Parathyroid adenoma (tissue), 2 donors: ENCODE measurements at regions not wholly inside any gene's neighbourhood (a gene's known extent, or its start where the extent isn't known, plus 50 kb on each side); places are given as distances from the start of the nearest gene placed in this dataset.
"Not testable (repeated sequence)": the region's sequence is repeated elsewhere in the genome, so short reads cannot be mapped to it uniquely, and the experiment has no call there.

Experiments
- H2AFZ ChIP-seq: fragments of 300-600 bp; sonication (generic); one replicate; pipeline ENCODE4 v1.7.0; 2017; ENCODE audit warnings: antibody characterized with exemption, mild to moderate bottlenecking
- H3K27ac ChIP-seq: fragments of 300-600 bp; sonication (generic); one replicate; pipeline ENCODE4 v1.7.0; 2017
- H3K27me3 ChIP-seq: fragments of 300-600 bp; sonication (generic); one replicate; pipeline ENCODE4 v1.7.0; 2017; ENCODE audit warnings: low read length; ENCODE audit not compliant: control insufficient read depth, insufficient read depth
- H3K36me3 ChIP-seq: fragments of 300-600 bp; sonication (generic); one replicate; pipeline ENCODE4 v1.7.0; 2017; ENCODE audit warnings: low read length; ENCODE audit not compliant: control insufficient read depth, insufficient read depth
- H3K4me1 ChIP-seq: fragments of 300-600 bp; sonication (generic); one replicate; pipeline ENCODE4 v1.7.0; 2017; ENCODE audit warnings: control low read depth
- H3K4me2 ChIP-seq: fragments of 300-600 bp; sonication (generic); one replicate; pipeline ENCODE4 v1.7.0; 2017; ENCODE audit warnings: low read length
- H3K4me3 ChIP-seq: fragments of 300-600 bp; sonication (generic); one replicate; pipeline ENCODE4 v1.7.0; 2017; ENCODE audit warnings: low read depth, low read length
- H3K79me2 ChIP-seq: fragments of 300-600 bp; sonication (generic); one replicate; pipeline ENCODE4 v1.7.0; 2017; ENCODE audit warnings: control low read depth
- H3K9ac ChIP-seq: fragments of 300-600 bp; sonication (generic); one replicate; pipeline ENCODE4 v1.7.0; 2017; ENCODE audit warnings: mild to moderate bottlenecking
- H3K9me3 ChIP-seq: fragments of 300-600 bp; sonication (generic); one replicate; pipeline ENCODE4 v1.7.0; 2017; ENCODE audit warnings: low read length; ENCODE audit not compliant: control insufficient read depth
- TF ChIP-seq, protein P1 (sequence below): fragments of 300-600 bp; sonication (generic); IDR thresholded peaks from one replicate; pipeline ENCODE4 v1.7.0; 2017; ENCODE audit warnings: antibody characterized with exemption, mild to moderate bottlenecking
- donor health status: primary hyperparathyroidism.

DNA sequence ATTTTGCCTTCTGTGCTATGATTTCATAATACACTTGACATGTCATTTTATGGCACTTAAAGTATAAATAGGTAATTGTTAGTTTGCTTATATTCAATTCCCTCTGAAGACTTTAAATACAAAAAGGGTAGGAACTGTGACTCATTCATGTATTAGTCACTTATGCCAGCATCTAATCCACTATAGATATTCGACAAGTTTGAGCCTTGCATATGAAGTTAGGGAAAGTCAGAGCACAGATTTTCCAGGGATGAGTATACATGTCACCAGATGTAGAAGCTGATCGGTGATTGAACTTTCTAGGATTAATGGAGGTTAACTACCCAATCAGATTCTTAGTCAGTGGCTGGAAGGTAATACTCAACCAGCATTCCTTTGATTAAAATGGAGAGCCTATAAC is 1321.5 kb downstream of the XPNPEP1 start:
- TF ChIP-seq, protein P1, sequence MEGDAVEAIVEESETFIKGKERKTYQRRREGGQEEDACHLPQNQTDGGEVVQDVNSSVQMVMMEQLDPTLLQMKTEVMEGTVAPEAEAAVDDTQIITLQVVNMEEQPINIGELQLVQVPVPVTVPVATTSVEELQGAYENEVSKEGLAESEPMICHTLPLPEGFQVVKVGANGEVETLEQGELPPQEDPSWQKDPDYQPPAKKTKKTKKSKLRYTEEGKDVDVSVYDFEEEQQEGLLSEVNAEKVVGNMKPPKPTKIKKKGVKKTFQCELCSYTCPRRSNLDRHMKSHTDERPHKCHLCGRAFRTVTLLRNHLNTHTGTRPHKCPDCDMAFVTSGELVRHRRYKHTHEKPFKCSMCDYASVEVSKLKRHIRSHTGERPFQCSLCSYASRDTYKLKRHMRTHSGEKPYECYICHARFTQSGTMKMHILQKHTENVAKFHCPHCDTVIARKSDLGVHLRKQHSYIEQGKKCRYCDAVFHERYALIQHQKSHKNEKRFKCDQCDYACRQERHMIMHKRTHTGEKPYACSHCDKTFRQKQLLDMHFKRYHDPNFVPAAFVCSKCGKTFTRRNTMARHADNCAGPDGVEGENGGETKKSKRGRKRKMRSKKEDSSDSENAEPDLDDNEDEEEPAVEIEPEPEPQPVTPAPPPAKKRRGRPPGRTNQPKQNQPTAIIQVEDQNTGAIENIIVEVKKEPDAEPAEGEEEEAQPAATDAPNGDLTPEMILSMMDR = no peak
- H3K9me3 ChIP-seq = no peaks in the 10 kb centered on the region
- no peak overlapping the region for H2AFZ ChIP-seq
- H3K4me2 ChIP-seq = no peak overlapping the region
- H3K79me2 ChIP-seq = no peaks in the 10 kb centered on the region
- H3K9ac ChIP-seq = no peak overlapping the region
- no peaks in the 10 kb centered on the region for H3K4me1 ChIP-seq
- no peak overlapping the region for H3K4me3 ChIP-seq
- no peak overlapping the region for H3K27ac ChIP-seq
- H3K36me3 ChIP-seq = no peaks in the 10 kb centered on the region
- H3K27me3 ChIP-seq = no peaks in the 10 kb centered on the region

DNA sequence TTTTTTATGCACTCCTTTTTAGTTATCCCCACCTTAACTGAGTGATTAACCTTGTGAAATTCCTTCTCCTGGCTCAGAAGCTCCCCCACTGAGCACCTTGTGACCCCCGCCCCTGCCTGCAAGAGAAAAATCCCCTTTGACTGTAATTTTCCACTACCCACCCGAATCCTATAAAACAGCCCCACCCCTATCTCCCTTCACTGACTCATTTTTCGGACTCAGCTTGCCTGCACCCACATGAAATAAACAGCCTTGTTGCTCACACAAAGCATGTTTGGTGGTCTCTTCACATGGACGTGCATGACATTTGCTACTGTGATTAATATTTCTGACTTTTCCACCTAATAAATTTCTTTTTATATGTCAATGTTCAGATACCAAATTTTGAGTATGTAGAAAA is 1322.8 kb downstream of the XPNPEP1 start:
- H3K36me3 ChIP-seq, H3K27me3 ChIP-seq: not testable (repeated sequence)

DNA sequence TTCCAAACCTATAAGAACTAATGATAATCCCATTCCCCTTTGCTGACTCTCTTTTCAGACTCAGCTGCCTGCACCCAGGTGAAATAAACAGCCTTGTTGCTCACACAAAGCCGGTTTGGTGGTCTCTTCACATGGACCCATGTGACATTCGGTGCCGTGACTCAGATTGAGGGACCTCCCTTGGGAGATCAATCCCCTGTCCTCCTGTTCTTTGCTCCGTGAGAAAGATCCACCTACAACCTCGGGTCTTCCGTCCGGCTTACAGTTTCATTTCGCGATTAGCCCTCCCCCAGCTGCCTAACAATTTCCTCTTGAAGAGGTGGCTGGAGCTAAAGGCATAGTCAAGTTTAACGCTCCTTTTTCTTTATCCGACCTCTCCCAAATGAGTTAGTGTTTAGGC is 1324.0 kb downstream of the XPNPEP1 start:
- not testable (repeated sequence) for H3K4me1 ChIP-seq, H3K27me3 ChIP-seq, H3K9me3 ChIP-seq, H3K4me3 ChIP-seq, H3K36me3 ChIP-seq, H3K4me2 ChIP-seq, H3K27ac ChIP-seq, H3K79me2 ChIP-seq, H3K9ac ChIP-seq, H2AFZ ChIP-seq

More for the DNA sequence above, 1322.8 kb downstream of the XPNPEP1 start:
- not testable (repeated sequence) for H3K9ac ChIP-seq, H2AFZ ChIP-seq, H3K27ac ChIP-seq, H3K4me1 ChIP-seq, H3K9me3 ChIP-seq, H3K4me2 ChIP-seq, H3K79me2 ChIP-seq, H3K4me3 ChIP-seq

DNA sequence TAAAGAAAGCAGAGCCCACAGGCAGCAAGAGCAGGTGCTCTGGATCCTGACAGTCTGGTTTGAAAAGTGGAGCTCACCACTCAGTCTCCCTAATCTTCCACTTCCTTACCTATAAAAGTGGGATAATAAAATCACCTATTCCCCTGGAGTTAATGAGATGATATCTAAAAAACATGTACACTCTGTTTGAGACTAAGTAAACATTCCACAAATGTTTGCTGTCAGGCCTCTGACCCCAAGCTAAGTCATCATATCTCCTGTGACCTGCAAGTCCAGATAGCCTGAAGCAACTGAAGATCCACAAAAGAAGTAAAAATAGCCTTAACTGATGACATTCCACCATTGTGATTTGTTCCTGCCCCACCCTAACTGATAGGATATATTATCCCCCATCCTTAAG is 1324.5 kb downstream of the XPNPEP1 start:
- TF ChIP-seq, protein P1 = no peak
- H3K36me3 ChIP-seq = no peaks in the 10 kb centered on the region
- no peak overlapping the region for H3K4me3 ChIP-seq
- no peak overlapping the region for H3K9ac ChIP-seq
- H3K4me2 ChIP-seq = no peak overlapping the region
- H3K79me2 ChIP-seq = no peaks in the 10 kb centered on the region
- no peaks in the 10 kb centered on the region for H3K4me1 ChIP-seq
- no peaks in the 10 kb centered on the region for H3K27me3 ChIP-seq
- no peak overlapping the region for H3K27ac ChIP-seq
- no peak overlapping the region for H2AFZ ChIP-seq
- H3K9me3 ChIP-seq = no peaks in the 10 kb centered on the region

DNA sequence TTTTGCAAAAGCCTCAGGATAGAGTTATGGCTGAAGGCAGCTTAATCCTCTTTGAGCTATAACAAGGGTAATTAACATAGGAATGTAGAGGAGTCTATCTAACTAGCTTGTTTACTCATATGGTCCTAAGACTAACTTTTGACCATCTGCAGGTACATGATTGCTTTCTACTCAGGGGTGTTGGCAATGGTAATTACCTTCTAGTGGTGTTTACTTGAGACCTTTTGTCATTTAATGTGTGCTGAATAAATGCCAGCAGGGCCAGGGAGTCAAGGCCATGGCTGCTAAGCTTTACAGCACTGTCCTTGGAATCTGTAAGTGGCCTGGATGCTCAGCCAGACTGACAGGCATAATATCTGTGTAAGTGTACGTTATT is 1325.0 kb downstream of the XPNPEP1 start:
- Histone ChIP-seq H2AFZ (no peak overlapping the region), H3K9me3 (no peaks in the 10 kb centered on the region), H3K79me2 (no peaks in the 10 kb centered on the region), H3K36me3 (no peaks in the 10 kb centered on the region), H3K4me3 (no peak overlapping the region), H3K27ac (no peak overlapping the region), H3K9ac (no peak overlapping the region), H3K4me1 (no peaks in the 10 kb centered on the region), H3K27me3 (no peaks in the 10 kb centered on the region), H3K4me2 (no peak overlapping the region)
- TF ChIP-seq, protein P1 = no peak

DNA sequence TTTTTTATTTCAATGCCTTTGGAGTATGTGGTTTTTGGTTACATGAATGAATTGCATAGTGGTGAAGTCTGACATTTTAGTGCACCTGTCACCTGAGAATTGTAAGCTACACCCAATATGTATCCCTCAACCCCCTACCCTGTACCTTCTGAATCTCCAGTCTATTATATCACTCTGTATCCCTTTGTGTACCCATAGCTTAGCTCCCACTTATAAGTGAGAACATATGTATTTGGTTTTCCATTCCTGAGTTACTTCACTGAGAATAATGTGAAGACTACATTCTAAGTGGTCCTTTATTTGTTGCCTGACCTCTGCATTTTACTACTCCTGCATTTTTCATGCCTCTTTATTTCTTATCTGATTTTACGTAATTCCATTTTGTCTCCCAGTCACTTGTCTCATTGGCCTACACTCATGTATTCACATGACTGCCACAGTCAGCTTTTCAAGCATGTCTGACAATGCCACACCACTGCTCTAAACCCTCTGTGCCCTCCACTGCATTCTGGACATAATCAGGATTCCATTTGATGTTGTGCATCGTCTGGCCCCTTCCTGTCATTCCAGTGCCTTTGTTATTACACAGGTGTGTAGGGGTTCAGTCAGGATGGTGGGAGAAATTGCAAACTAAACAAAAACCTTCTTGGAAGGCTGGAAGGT is 1325.5 kb downstream of the XPNPEP1 start:
- no peak overlapping the region for H2AFZ ChIP-seq
- H3K9me3 ChIP-seq = no peaks in the 10 kb centered on the region
- no peak overlapping the region for H3K4me3 ChIP-seq
- no peak overlapping the region for H3K9ac ChIP-seq
- H3K79me2 ChIP-seq = no peaks in the 10 kb centered on the region
- H3K4me1 ChIP-seq = no peaks in the 10 kb centered on the region
- H3K36me3 ChIP-seq = no peaks in the 10 kb centered on the region
- TF ChIP-seq, protein P1 = no peak
- H3K4me2 ChIP-seq = no peak overlapping the region
- H3K27ac ChIP-seq = no peak overlapping the region
- no peaks in the 10 kb centered on the region for H3K27me3 ChIP-seq
